ENCODE measurements at regions not wholly inside any gene's neighbourhood (a gene's known extent, or its start where the extent isn't known, plus 50 kb on each side); places are given as distances from the start of the nearest gene placed in this dataset.

- Histone ChIP-seq H3K36me3 (ENCODE audit: insufficient read depth, low read length) (no peaks in the 10 kb centered on the region), H3K79me2 (ENCODE audit: insufficient read depth, low read length) (no peaks in the 10 kb centered on the region), H3K9me2 (ENCODE audit: low read depth, low read length) (no peaks in the 10 kb centered on the region), H3F3A (ENCODE audit: insufficient read depth, low read length) (no peaks in the 10 kb centered on the region), H2AFZ (ENCODE audit: low read length) (no peak overlapping the region), H3K4me2 (ENCODE audit: low read length) (no peak overlapping the region), H3K4me1 (ENCODE audit: insufficient read depth, low read length, severe bottlenecking) (no peaks in the 10 kb centered on the region), H4K20me1 (ENCODE audit: insufficient read depth, low read length) (no peaks in the 10 kb centered on the region), H3K9me3 (ENCODE audit: low read length) (no peaks in the 10 kb centered on the region), H3K9ac (ENCODE audit: low read length) (no peak overlapping the region), H3K27me3 (ENCODE audit: insufficient read depth, low read length) (no peaks in the 10 kb centered on the region), H3K4me3 (ENCODE audit: low read depth, low read length, poor library complexity, severe bottlenecking) (no peak overlapping the region), H3K27ac (ENCODE audit: low read depth, low read length, poor library complexity, severe bottlenecking) (no peak overlapping the region)
- TF ChIP-seq, protein P1, sequence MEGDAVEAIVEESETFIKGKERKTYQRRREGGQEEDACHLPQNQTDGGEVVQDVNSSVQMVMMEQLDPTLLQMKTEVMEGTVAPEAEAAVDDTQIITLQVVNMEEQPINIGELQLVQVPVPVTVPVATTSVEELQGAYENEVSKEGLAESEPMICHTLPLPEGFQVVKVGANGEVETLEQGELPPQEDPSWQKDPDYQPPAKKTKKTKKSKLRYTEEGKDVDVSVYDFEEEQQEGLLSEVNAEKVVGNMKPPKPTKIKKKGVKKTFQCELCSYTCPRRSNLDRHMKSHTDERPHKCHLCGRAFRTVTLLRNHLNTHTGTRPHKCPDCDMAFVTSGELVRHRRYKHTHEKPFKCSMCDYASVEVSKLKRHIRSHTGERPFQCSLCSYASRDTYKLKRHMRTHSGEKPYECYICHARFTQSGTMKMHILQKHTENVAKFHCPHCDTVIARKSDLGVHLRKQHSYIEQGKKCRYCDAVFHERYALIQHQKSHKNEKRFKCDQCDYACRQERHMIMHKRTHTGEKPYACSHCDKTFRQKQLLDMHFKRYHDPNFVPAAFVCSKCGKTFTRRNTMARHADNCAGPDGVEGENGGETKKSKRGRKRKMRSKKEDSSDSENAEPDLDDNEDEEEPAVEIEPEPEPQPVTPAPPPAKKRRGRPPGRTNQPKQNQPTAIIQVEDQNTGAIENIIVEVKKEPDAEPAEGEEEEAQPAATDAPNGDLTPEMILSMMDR (IDR thresholded peaks at IDR 0.05; ENCODE audit: low read length): no peak
- TF ChIP-seq EZH2 (IDR thresholded peaks at IDR 0.05; ENCODE audit: borderline replicate concordance, low read length): no peak
These were observed 880.5 kb downstream of the STPG2 start for GRCh38 chr4:97262769-97263168.

DNA sequence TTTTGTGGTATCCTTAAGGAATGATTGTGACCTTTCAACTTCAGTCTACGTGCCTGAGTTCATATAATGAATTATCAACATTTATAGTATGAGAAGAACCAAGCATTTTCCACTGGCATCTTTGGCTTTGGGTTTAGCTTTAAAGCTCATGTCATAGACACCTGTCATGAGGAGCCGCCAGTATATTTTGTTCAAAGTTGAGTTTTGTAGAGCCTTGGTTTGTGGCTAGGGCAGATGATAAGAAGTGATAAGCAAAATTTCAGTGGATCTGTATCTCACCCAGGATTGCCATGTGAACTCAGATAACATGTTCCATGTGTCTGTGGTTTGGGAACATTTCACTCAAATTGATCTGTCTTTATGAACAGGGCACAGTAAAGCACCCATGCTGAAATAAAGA, 873.2 kb downstream of the STPG2 start:
- Histone ChIP-seq H3K79me2 (ENCODE audit: insufficient read depth, low read length) (no peaks in the 10 kb centered on the region), H3F3A (ENCODE audit: insufficient read depth, low read length) (no peaks in the 10 kb centered on the region), H3K36me3 (ENCODE audit: insufficient read depth, low read length) (no peaks in the 10 kb centered on the region), H3K4me3 (ENCODE audit: low read depth, low read length, poor library complexity, severe bottlenecking) (no peak overlapping the region), H3K9ac (ENCODE audit: low read length) (no peak overlapping the region), H3K4me2 (ENCODE audit: low read length) (no peak overlapping the region), H3K27ac (ENCODE audit: low read depth, low read length, poor library complexity, severe bottlenecking) (no peak overlapping the region), H3K4me1 (ENCODE audit: insufficient read depth, low read length, severe bottlenecking) (no peaks in the 10 kb centered on the region), H2AFZ (ENCODE audit: low read length) (no peak overlapping the region), H4K20me1 (ENCODE audit: insufficient read depth, low read length) (no peaks in the 10 kb centered on the region), H3K9me2 (ENCODE audit: low read depth, low read length) (no peaks in the 10 kb centered on the region), H3K9me3 (ENCODE audit: low read length) (no peaks in the 10 kb centered on the region), H3K27me3 (ENCODE audit: insufficient read depth, low read length) (no peaks in the 10 kb centered on the region)
- TF ChIP-seq, protein P1 (IDR thresholded peaks at IDR 0.05; ENCODE audit: low read length): no peak
- no peak for TF ChIP-seq EZH2 (IDR thresholded peaks at IDR 0.05; ENCODE audit: borderline replicate concordance, low read length)

DNA sequence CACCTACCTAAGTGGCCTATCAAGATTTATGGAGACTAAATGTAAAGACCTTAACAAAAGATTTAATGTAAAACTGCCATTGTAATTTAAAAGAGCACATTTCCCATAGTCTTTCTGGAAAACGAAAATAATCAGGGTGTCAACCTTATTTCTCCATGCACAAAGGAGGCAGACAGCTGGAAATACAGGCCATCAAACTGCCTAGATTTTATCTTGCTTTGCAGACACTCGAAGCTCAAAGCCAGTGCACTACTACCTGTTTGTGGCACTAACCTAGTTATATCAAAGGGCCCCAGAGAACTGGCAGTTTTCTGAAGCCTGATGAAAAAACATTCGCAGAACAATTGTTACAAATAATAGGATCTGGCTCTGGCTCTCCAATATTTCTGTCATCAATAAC, 863.9 kb downstream of the STPG2 start:
- TF ChIP-seq EZH2 (IDR thresholded peaks at IDR 0.05; ENCODE audit: borderline replicate concordance, low read length): no peak
- TF ChIP-seq, protein P1 (IDR thresholded peaks at IDR 0.05; ENCODE audit: low read length): no peak
- no peaks in the 10 kb centered on the region for H3K4me1 ChIP-seq (ENCODE audit: insufficient read depth, low read length, severe bottlenecking)

More for the DNA sequence above, 863.9 kb downstream of the STPG2 start:
- H3K4me3 ChIP-seq (ENCODE audit: low read depth, low read length, poor library complexity, severe bottlenecking): no peak overlapping the region
- no peaks in the 10 kb centered on the region for H3K27me3 ChIP-seq (ENCODE audit: insufficient read depth, low read length)
- no peak overlapping the region for H3K9ac ChIP-seq (ENCODE audit: low read length)
- no peaks in the 10 kb centered on the region for H3K79me2 ChIP-seq (ENCODE audit: insufficient read depth, low read length)
- H3K9me2 ChIP-seq (ENCODE audit: low read depth, low read length): no peaks in the 10 kb centered on the region
- no peaks in the 10 kb centered on the region for H3K9me3 ChIP-seq (ENCODE audit: low read length)
- no peak overlapping the region for H3K4me2 ChIP-seq (ENCODE audit: low read length)
- no peak overlapping the region for H3K27ac ChIP-seq (ENCODE audit: low read depth, low read length, poor library complexity, severe bottlenecking)
- H2AFZ ChIP-seq (ENCODE audit: low read length): no peak overlapping the region
- no peaks in the 10 kb centered on the region for H3K36me3 ChIP-seq (ENCODE audit: insufficient read depth, low read length)
- no peaks in the 10 kb centered on the region for H3F3A ChIP-seq (ENCODE audit: insufficient read depth, low read length)
- H4K20me1 ChIP-seq (ENCODE audit: insufficient read depth, low read length): no peaks in the 10 kb centered on the region
